ENCODE measurements at regions not wholly inside any gene's neighbourhood (a gene's known extent, or its start where the extent isn't known, plus 50 kb on each side); places are given as distances from the start of the nearest gene placed in this dataset.

DNA sequence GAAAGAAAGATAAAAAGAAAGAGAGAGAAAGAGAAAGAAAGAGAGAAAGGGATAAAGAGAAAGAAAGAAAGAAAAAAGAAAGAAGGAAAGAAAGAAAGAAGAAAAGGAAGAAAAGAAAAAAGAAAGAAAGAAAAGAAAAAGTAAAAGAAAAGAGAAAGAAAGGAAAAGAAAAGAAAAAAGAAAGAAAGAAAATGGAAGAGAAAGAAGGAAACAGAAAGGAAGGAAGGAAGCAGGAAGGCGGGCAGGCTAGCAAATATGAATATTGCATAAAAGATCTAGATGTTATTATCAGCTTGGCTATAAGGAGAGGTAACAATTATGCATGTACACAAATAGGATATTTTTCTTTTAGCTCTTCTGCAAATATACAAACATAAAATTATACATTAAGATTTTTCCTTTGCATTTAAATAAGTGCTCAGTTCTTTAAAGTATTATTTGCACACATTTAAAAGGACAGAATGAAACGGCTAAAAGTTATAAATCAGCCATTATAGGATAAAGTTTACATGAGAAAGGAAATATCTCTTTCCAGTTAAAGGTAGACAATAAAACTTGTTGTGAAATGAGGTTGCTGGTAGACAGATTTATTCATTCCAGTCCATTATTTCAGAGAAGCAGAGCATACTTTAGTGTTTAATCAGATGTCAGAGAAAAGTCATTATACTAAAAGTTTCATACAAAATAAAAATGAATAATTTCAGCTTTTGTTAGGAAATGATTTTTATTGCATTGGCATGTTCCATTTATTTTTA is 511.4 kb downstream of the KCNJ3 start:
- Mint-ChIP-seq H3K27ac (no peak overlapping the region), H3K27me3 (ENCODE audit: low read depth, poor library complexity) (no peaks in the 10 kb centered on the region), H3K4me3 (no peak overlapping the region), H3K9me3 (no peaks in the 10 kb centered on the region), H3K36me3 (ENCODE audit: low read depth) (no peaks in the 10 kb centered on the region), H3K4me1 (no peaks in the 10 kb centered on the region)
- no peak for DNase-seq
- no peak for TF ChIP-seq CTCF (IDR thresholded peaks at IDR 0.05)

- Mint-ChIP-seq H3K9me3 (no peaks in the 10 kb centered on the region), H3K27ac (no peak overlapping the region), H3K27me3 (ENCODE audit: low read depth, poor library complexity) (no peaks in the 10 kb centered on the region), H3K4me1 (no peaks in the 10 kb centered on the region), H3K4me3 (no peak overlapping the region), H3K36me3 (ENCODE audit: low read depth) (no peaks in the 10 kb centered on the region)
- DNase-seq: no peak
- TF ChIP-seq CTCF (IDR thresholded peaks at IDR 0.05): no peak
Measured at GRCh38 chr2:155203178-155203577, 504.7 kb downstream of the KCNJ3 start.

DNA sequence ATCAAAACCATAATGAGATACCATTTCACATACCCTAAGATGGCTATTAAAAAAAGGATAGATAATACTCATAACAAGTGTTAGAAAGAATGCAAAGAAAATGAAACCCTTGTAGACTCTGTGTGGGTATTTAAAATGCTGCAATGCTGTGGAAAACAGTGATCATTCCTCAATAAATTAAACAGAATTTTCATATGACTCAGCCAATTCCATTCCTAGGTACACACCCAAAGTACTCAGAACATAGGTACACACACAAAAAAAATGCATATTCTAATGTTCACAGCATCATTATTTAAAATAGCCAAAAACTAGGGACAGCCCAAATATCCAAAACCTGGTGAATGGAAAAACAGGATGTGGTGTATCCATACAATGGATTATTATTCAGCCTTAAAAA is 502.3 kb downstream of the KCNJ3 start:
- no peak for DNase-seq
- no peaks in the 10 kb centered on the region for H3K9me3 Mint-ChIP-seq
- H3K27ac Mint-ChIP-seq: no peak overlapping the region
- H3K4me3 Mint-ChIP-seq: no peak overlapping the region
- no peak for TF ChIP-seq CTCF (IDR thresholded peaks at IDR 0.05)
- H3K4me1 Mint-ChIP-seq: no peaks in the 10 kb centered on the region
- H3K27me3 Mint-ChIP-seq (ENCODE audit: low read depth, poor library complexity): no peaks in the 10 kb centered on the region
- no peaks in the 10 kb centered on the region for H3K36me3 Mint-ChIP-seq (ENCODE audit: low read depth)

GRCh38 chr2:155190342-155190741 is 491.8 kb downstream of the KCNJ3 start:
- H3K27me3 Mint-ChIP-seq (ENCODE audit: low read depth, poor library complexity): no peaks in the 10 kb centered on the region
- no peak for TF ChIP-seq CTCF (IDR thresholded peaks at IDR 0.05)
- peaks cover 5% of the 10 kb centered on the region for H3K4me1 Mint-ChIP-seq
- no peak overlapping the region for H3K4me3 Mint-ChIP-seq
- no peaks in the 10 kb centered on the region for H3K36me3 Mint-ChIP-seq (ENCODE audit: low read depth)
- H3K27ac Mint-ChIP-seq: no peak overlapping the region
- peaks cover 3% of the 10 kb centered on the region for H3K9me3 Mint-ChIP-seq
- no peak for DNase-seq

DNA sequence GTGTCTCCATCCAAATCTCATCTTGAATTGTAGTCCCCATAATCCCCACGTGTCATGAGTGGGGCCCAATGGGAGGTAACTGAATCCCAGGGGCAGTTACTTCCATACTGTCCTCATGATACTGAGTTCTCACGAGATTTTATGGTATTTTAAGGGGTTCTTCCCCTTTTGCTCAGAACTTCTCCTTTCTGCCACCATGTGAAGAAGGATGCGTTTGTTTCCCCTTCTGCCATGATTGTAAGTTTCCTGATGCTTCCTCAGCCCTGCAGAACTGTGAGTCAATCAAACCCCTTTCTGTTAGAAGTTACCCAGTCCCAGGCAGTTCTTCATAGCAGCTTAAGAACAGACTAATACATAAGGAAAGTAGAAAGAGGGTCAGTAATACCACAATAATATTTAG is 480.4 kb downstream of the KCNJ3 start:
- Mint-ChIP-seq H3K9me3 (no peaks in the 10 kb centered on the region), H3K4me1 (no peaks in the 10 kb centered on the region), H3K27ac (no peak overlapping the region), H3K4me3 (no peak overlapping the region), H3K36me3 (ENCODE audit: low read depth) (no peaks in the 10 kb centered on the region), H3K27me3 (ENCODE audit: low read depth, poor library complexity) (no peaks in the 10 kb centered on the region)
- no peak for TF ChIP-seq CTCF (IDR thresholded peaks at IDR 0.05)
- no peak for DNase-seq

DNA sequence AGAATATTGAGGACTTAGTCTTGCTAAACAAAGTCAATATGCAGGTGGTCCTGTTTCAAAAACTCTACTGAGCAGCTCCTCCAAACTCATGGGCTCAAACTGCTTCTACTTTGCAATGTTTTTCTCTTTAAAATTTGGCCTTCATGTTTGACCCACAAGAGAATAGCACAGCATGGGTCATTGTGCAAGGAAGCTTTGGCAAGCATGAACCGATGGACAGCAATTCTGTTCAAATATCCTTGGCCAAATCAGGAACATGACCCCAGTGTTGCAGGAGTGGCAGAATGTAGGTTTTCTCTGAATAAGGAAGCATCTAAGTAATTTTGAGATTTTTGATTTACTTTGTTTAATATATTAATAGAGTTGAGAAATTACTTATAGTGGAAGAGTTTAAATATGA is 477.9 kb downstream of the KCNJ3 start:
- DNase-seq: no peak
- H3K36me3 Mint-ChIP-seq (ENCODE audit: low read depth): no peaks in the 10 kb centered on the region
- H3K4me1 Mint-ChIP-seq: no peaks in the 10 kb centered on the region
- H3K4me3 Mint-ChIP-seq: no peak overlapping the region
- H3K27ac Mint-ChIP-seq: no peak overlapping the region
- no peak for TF ChIP-seq CTCF (IDR thresholded peaks at IDR 0.05)
- H3K27me3 Mint-ChIP-seq (ENCODE audit: low read depth, poor library complexity): no peaks in the 10 kb centered on the region
- no peaks in the 10 kb centered on the region for H3K9me3 Mint-ChIP-seq
